ENCODE measurements at regions not wholly inside any gene's neighbourhood (a gene's known extent, or its start where the extent isn't known, plus 50 kb on each side); places are given as distances from the start of the nearest gene placed in this dataset.

GRCh38 chr14:25226214-25226613 lies 176.3 kb upstream of the STXBP6 start:
- Histone ChIP-seq H3K36me3 (ENCODE audit: control insufficient read depth in 2 of 2, extremely low read depth in 1 of 2, insufficient read depth in 2 of 2, low read length in 2 of 2) (no peaks in the 10 kb centered on the region), H3K4me3 (replicated peaks in 1 of 3; ENCODE audit: insufficient read depth in 1 of 3, low read depth in 1 of 3, low read length in 3 of 3) (no peak overlapping the region), H4K20me1 (replicated peaks; ENCODE audit: control insufficient read depth, extremely low read depth, insufficient read depth, low read length) (no peaks in the 10 kb centered on the region), H3K79me2 (ENCODE audit: control insufficient read depth, insufficient read depth, low read length) (no peaks in the 10 kb centered on the region), H3K9ac (replicated peaks; ENCODE audit: extremely low read depth, insufficient read depth, low read length) (no peak overlapping the region), H2AFZ (ENCODE audit: low read depth, low read length) (no peak overlapping the region), H3K4me2 (ENCODE audit: insufficient read depth, low read length) (no peak overlapping the region), H3K4me1 (ENCODE audit: control insufficient read depth, extremely low read depth, insufficient read depth, low read length) (no peaks in the 10 kb centered on the region), H3K9me1 (replicated peaks; ENCODE audit: control insufficient read depth, extremely low read depth, insufficient read depth, low read length) (no peaks in the 10 kb centered on the region), H3K27me3 (ENCODE audit: control insufficient read depth in 2 of 2, insufficient read depth in 2 of 2, low read length in 2 of 2) (no peaks in the 10 kb centered on the region), H3K9me3 (replicated peaks; ENCODE audit: control insufficient read depth, insufficient read depth, low read length) (no peaks in the 10 kb centered on the region), H3K27ac (ENCODE audit: insufficient read depth, low read depth, low read length) (no peak overlapping the region)
- TF ChIP-seq FOS (IDR thresholded peaks at IDR 0.05; ENCODE audit: borderline replicate concordance, insufficient read depth, low read length) (no peak), POLR2A (IDR thresholded peaks at IDR 0.05; ENCODE audit: low read depth, low read length) (no peak), MYC (IDR thresholded peaks at IDR 0.05; ENCODE audit: low read depth, low read length) (no peak), GATA2 (IDR thresholded peaks at IDR 0.05; ENCODE audit: insufficient read depth, insufficient read length, low read depth, low read length) (no peak), EZH2 (IDR thresholded peaks at IDR 0.05; ENCODE audit: borderline replicate concordance, low read depth, low read length, severe bottlenecking) (no peak), MAX (IDR thresholded peaks at IDR 0.05; ENCODE audit: insufficient read depth, insufficient read length) (no peak), POLR2AphosphoS5 (IDR thresholded peaks at IDR 0.05; ENCODE audit: insufficient read depth, low read depth, low read length) (no peak), JUN (IDR thresholded peaks at IDR 0.05; ENCODE audit: borderline replicate concordance, insufficient read depth, insufficient read length, low read depth) (no peak)
- TF ChIP-seq, protein P1, sequence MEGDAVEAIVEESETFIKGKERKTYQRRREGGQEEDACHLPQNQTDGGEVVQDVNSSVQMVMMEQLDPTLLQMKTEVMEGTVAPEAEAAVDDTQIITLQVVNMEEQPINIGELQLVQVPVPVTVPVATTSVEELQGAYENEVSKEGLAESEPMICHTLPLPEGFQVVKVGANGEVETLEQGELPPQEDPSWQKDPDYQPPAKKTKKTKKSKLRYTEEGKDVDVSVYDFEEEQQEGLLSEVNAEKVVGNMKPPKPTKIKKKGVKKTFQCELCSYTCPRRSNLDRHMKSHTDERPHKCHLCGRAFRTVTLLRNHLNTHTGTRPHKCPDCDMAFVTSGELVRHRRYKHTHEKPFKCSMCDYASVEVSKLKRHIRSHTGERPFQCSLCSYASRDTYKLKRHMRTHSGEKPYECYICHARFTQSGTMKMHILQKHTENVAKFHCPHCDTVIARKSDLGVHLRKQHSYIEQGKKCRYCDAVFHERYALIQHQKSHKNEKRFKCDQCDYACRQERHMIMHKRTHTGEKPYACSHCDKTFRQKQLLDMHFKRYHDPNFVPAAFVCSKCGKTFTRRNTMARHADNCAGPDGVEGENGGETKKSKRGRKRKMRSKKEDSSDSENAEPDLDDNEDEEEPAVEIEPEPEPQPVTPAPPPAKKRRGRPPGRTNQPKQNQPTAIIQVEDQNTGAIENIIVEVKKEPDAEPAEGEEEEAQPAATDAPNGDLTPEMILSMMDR (IDR thresholded peaks at IDR 0.05; ENCODE audit: extremely low read depth in 1 of 2, insufficient read depth in 1 of 2, low read depth in 1 of 2, low read length in 2 of 2), result no peak
- intact Hi-C loops (cut with micrococcal nuclease), result no loop called here
- BruUV-seq (replicated peaks), result no TSS peak
- FAIRE-seq (no peak), DNase-seq (ENCODE audit: low read depth, low spot score) (no peak)
- dilution Hi-C loops (cut with MboI; ENCODE audit: extremely low pct_ligation_motif_present, low sequenced_read_pairs), result no loop called here
- POLR2A ChIA-PET, result no interaction called here
- CTCF ChIA-PET, result no interaction called here
